ENCODE measurements at regions not wholly inside any gene's neighbourhood (a gene's known extent, or its start where the extent isn't known, plus 50 kb on each side); places are given as distances from the start of the nearest gene placed in this dataset.

DNA sequence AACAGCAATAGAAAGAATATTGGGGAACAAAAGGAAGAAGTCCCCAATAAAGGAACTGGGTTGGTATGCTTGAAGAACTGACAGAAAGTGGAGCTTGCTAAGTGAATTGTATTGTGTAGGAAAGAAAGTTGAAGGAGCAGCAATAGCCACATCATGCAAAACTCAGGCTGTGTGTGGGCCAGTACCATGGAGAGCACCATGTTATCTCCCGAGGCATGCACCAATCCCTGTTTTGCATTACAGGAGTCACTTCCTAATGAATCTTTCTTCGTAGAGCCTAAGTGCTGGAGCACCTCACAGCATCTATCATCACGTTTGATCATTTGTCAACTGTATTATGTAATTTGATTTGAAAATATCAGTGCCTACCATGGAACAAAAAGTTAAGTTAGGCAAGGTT lies 137.7 kb upstream of the NMUR2 start:
- intact Hi-C loops (cut with micrococcal nuclease), result no loop called here
- Mint-ChIP-seq H3K4me3 (no peak overlapping the region), H3K9me3 (no peaks in the 10 kb centered on the region), H3K4me1 (ENCODE audit: low read depth) (no peaks in the 10 kb centered on the region), H3K36me3 (ENCODE audit: low read depth) (no peaks in the 10 kb centered on the region), H3K27me3 (ENCODE audit: insufficient read depth) (peaks cover 2% of the 10 kb centered on the region), H3K27ac (no peak overlapping the region)
- no peak for DNase-seq (ENCODE audit: low spot score)

DNA sequence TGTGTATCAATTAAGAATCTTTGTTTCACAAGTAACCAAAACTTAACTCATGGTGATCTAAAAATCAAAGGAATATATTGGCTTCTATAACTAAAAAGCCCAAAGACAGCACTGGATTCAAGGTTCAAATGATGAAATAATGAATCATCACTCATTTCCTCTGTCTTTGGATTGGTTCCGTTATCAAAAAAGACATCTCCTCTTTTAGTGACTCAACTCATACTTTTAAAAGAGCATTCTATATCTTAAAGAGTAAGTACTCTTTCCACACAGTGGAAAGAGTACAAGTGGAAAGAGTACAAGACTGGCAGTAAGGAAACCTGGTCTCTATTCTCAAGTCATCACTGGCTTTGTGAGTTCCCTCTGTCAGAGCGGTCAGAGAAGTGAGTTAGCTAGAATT lies 141.4 kb upstream of the NMUR2 start:
- Mint-ChIP-seq H3K4me3 (no peak overlapping the region), H3K27me3 (ENCODE audit: insufficient read depth) (no peaks in the 10 kb centered on the region), H3K27ac (no peak overlapping the region), H3K9me3 (no peaks in the 10 kb centered on the region), H3K36me3 (ENCODE audit: low read depth) (no peaks in the 10 kb centered on the region), H3K4me1 (ENCODE audit: low read depth) (no peaks in the 10 kb centered on the region)
- intact Hi-C loops (cut with micrococcal nuclease), result no loop called here
- DNase-seq (ENCODE audit: low spot score), result no peak

DNA sequence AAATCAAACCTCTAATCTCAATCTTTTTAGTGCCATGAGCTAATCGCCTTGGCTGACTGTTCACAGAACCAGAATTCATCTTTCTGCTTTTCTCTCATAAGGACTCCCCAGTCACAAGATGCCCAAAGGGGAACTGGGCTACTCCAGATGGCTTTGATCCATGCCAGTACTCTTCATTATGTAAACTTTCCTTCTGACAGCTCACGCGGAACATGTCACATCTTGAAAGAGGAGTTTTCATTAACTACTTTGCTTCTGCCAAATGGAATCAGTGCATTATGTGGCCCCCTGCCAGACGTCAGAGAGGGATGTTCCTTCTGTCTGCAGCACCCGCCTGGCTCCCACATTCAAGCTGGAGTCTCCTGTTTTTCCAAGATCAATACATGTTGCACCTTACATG lies 142.1 kb upstream of the NMUR2 start:
- no peak overlapping the region for H3K27ac Mint-ChIP-seq
- H3K4me3 Mint-ChIP-seq, result no peak overlapping the region
- no peaks in the 10 kb centered on the region for H3K4me1 Mint-ChIP-seq (ENCODE audit: low read depth)
- no peaks in the 10 kb centered on the region for H3K27me3 Mint-ChIP-seq (ENCODE audit: insufficient read depth)
- no peak for DNase-seq (ENCODE audit: low spot score)
- intact Hi-C loops (cut with micrococcal nuclease), result no loop called here
- no peaks in the 10 kb centered on the region for H3K9me3 Mint-ChIP-seq
- H3K36me3 Mint-ChIP-seq (ENCODE audit: low read depth), result no peaks in the 10 kb centered on the region

DNA sequence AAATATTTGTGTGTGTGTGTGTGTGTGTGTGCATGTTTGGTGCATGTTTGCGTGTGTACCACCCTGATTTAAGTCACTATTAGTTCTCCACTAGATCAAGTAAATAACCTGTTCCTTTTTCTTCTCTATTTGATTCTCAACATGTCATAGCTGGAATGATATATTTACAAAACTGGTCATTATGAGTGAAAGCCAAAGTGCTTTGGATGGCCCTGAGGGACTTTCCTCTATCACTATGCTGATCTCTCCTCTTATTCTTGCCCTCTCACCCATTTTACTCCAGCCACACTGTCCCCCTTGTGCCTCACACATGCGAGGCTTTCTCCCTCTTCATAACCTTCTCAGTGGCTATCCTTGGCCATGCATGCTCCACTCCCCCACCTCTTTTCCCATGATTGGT lies 144.6 kb upstream of the NMUR2 start:
- H3K4me3 Mint-ChIP-seq, result no peak overlapping the region
- H3K4me1 Mint-ChIP-seq (ENCODE audit: low read depth), result no peaks in the 10 kb centered on the region
- H3K27me3 Mint-ChIP-seq (ENCODE audit: insufficient read depth), result no peaks in the 10 kb centered on the region
- intact Hi-C loops (cut with micrococcal nuclease), result no loop called here
- no peaks in the 10 kb centered on the region for H3K9me3 Mint-ChIP-seq
- no peaks in the 10 kb centered on the region for H3K36me3 Mint-ChIP-seq (ENCODE audit: low read depth)
- no peak for DNase-seq (ENCODE audit: low spot score)
- H3K27ac Mint-ChIP-seq, result no peak overlapping the region

DNA sequence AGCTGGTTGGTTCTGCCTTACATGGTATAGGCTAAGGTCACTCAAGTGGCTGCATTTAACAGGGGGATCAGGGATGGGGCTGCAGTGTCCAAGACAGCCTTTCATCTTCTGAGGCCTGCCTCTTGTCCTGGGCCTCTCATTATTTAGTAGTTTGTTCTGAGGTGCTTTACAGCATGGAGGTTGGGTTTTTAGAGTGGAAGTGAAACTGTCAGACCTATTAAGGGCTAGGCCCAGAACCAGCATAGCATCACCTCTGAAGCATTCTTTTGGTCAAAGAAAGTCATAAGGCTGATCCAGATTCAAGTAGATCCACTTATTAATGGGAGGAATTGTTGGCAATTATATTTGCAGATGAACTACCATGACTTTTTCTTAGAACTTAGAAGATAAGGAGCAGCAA lies 146.0 kb upstream of the NMUR2 start:
- no peak for DNase-seq (ENCODE audit: low spot score)
- H3K9me3 Mint-ChIP-seq, result no peaks in the 10 kb centered on the region
- no peaks in the 10 kb centered on the region for H3K4me1 Mint-ChIP-seq (ENCODE audit: low read depth)
- intact Hi-C loops (cut with micrococcal nuclease), result no loop called here
- no peaks in the 10 kb centered on the region for H3K36me3 Mint-ChIP-seq (ENCODE audit: low read depth)
- no peaks in the 10 kb centered on the region for H3K27me3 Mint-ChIP-seq (ENCODE audit: insufficient read depth)
- no peak overlapping the region for H3K27ac Mint-ChIP-seq
- no peak overlapping the region for H3K4me3 Mint-ChIP-seq

DNA sequence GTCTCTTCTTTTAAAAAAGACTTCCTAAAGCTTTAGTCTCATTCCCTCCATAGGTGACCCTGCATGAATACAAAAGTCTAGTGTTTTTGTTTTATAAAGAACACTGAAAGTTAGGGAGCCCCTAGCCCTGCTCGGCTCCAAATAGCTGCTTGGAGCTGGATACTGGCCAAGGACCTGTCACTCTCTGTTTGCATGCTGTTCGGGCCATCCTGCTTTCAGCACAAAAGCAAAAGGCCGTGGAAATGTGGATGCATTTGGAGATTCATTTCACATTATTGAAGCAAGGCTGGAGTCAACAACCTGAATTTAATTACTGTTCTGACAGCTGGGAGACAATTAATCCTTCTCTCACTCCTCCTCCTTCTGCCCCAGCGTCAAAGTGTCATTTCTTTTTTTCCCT lies 151.7 kb upstream of the NMUR2 start:
- DNase-seq (ENCODE audit: low spot score), result no peak
- intact Hi-C loops (cut with micrococcal nuclease), result no loop called here
- H3K4me3 Mint-ChIP-seq, result no peak overlapping the region
- no peaks in the 10 kb centered on the region for H3K4me1 Mint-ChIP-seq (ENCODE audit: low read depth)
- H3K27ac Mint-ChIP-seq, result no peak overlapping the region
- no peaks in the 10 kb centered on the region for H3K9me3 Mint-ChIP-seq
- H3K36me3 Mint-ChIP-seq (ENCODE audit: low read depth), result no peaks in the 10 kb centered on the region
- no peaks in the 10 kb centered on the region for H3K27me3 Mint-ChIP-seq (ENCODE audit: insufficient read depth)

DNA sequence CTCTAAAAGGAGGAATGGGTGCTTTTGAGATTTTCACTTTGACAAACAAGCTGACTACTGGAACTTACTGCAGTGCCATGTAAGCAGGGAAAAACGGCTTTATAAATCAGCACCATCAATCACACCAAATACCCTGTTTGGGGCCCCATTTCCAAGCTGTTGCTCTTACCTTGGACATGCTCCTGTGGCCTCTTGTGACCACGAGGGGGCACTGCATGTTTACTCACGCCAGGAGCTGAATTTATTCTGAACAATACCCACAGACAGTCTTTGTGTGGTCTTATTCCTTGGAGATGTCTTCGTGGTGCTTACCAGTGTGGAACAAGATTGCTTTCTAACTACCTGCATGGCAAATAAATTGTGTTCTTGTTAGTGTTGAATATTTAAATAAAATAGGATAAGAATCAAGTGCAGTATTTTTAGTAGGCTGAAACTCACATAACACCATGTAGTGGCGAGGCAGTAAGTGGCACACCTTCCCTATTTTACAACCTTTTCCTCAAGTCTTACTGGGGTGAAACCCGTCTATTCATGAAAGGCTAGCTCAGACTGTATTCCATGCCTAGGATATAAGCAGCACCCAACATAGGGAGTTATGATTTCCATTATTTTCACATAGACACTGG lies 155.5 kb upstream of the NMUR2 start:
- Mint-ChIP-seq H3K27me3 (ENCODE audit: insufficient read depth) (peaks cover 4% of the 10 kb centered on the region), H3K27ac (no peak overlapping the region), H3K4me1 (ENCODE audit: low read depth) (no peaks in the 10 kb centered on the region), H3K4me3 (no peak overlapping the region), H3K9me3 (no peaks in the 10 kb centered on the region), H3K36me3 (ENCODE audit: low read depth) (no peaks in the 10 kb centered on the region)
- intact Hi-C loops (cut with micrococcal nuclease), result loop anchor here (1.0 kb wide), 1 partner anchor 1405 kb away; no protein-coding TSS in a partner anchor
- peak; percentile 2 for DNase-seq (ENCODE audit: low spot score)

DNA sequence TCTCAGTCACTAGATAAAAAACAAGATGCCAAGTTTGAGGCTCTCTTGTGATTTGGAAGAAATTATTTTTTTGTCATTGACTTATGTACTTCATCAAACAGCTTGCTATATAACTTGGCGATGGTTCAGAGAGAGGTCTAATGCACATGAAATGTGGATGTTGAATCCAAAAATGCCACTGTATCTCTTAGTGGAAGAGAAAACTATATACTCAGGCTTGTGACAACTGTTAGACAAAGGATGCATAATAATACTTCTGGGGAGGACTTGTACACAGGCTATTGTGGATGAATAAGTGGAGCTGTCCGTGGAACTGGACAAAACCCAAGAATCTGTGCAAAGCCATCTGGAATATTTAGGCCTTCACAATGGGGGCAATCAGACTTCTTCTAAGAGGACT lies 162.9 kb upstream of the NMUR2 start:
- Mint-ChIP-seq H3K4me1 (ENCODE audit: low read depth) (no peaks in the 10 kb centered on the region), H3K27me3 (ENCODE audit: insufficient read depth) (peaks cover 5% of the 10 kb centered on the region), H3K4me3 (no peak overlapping the region), H3K36me3 (ENCODE audit: low read depth) (no peaks in the 10 kb centered on the region), H3K27ac (no peak overlapping the region), H3K9me3 (peaks cover 5% of the 10 kb centered on the region)
- intact Hi-C loops (cut with micrococcal nuclease), result no loop called here
- DNase-seq (ENCODE audit: low spot score), result no peak

DNA sequence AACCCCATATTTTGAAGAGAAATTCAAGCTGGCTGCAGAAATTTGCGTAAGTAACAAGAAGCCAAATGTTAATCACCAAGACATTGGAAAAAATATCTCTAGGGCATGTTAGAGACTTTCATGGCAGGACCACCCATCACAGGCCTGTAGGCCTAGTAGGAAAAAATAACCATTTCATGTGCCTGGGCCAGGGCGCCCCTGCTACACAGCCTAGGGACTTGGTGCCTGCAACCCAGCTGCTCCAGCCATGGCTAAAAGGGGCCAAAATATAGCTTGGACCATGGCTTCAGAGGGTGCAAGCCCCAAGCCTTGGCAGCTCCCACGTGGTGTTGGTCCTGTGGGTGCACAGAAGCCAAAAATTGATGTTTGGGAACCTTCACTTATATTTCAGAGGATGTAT lies 167.7 kb upstream of the NMUR2 start:
- no peak overlapping the region for H3K27ac Mint-ChIP-seq
- peaks cover 5% of the 10 kb centered on the region for H3K9me3 Mint-ChIP-seq
- intact Hi-C loops (cut with micrococcal nuclease), result no loop called here
- no peaks in the 10 kb centered on the region for H3K27me3 Mint-ChIP-seq (ENCODE audit: insufficient read depth)
- H3K4me1 Mint-ChIP-seq (ENCODE audit: low read depth), result no peaks in the 10 kb centered on the region
- no peak overlapping the region for H3K4me3 Mint-ChIP-seq
- DNase-seq (ENCODE audit: low spot score), result no peak
- H3K36me3 Mint-ChIP-seq (ENCODE audit: low read depth), result no peaks in the 10 kb centered on the region

DNA sequence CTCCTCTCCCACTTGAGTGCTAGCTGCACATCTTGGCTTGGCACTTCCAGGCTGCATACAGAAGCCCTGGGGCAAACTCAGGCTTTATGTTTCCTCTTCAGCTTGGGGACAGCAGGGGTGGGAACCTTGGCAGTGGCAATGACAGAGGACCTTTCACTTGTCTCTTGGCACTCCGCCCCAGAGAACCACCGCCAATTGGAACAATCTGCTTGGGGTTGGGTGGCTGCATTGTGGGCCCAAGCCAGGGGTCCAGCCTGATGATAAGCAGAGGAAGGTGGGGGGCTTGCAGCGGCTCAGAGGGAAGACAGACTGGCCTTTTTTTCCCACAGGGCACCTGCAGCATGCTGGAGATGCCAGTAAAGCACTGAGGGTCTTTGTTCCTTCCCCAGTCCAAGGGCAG lies 179.0 kb upstream of the NMUR2 start:
- H3K4me1 Mint-ChIP-seq (ENCODE audit: low read depth), result no peaks in the 10 kb centered on the region
- peaks cover 17% of the 10 kb centered on the region for H3K9me3 Mint-ChIP-seq
- H3K27ac Mint-ChIP-seq, result no peak overlapping the region
- no peak overlapping the region for H3K4me3 Mint-ChIP-seq
- intact Hi-C loops (cut with micrococcal nuclease), result no loop called here
- no peaks in the 10 kb centered on the region for H3K27me3 Mint-ChIP-seq (ENCODE audit: insufficient read depth)
- DNase-seq (ENCODE audit: low spot score), result no peak
- no peaks in the 10 kb centered on the region for H3K36me3 Mint-ChIP-seq (ENCODE audit: low read depth)

DNA sequence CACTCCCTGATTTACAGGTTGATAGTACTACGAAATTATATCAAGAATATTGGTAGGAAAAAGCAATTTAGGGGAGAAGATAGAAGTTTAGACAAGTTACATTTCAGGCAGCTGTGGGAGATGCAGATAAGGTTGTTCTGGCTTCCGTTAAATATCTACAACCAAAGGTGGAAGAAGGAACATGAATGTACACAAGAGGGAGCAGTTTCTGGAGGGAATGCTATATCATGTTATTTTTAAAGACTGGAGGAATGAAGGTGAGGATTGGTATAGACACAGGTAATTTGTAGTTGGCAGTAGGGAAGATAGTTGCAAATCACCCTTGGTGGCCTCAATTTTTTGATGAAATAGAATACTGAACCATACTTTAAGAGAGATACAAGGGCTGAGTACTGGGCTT lies 187.3 kb upstream of the NMUR2 start:
- Mint-ChIP-seq H3K36me3 (ENCODE audit: low read depth) (no peaks in the 10 kb centered on the region), H3K9me3 (peaks cover 10% of the 10 kb centered on the region), H3K4me1 (ENCODE audit: low read depth) (no peaks in the 10 kb centered on the region), H3K27me3 (ENCODE audit: insufficient read depth) (no peaks in the 10 kb centered on the region), H3K27ac (no peak overlapping the region), H3K4me3 (no peak overlapping the region)
- intact Hi-C loops (cut with micrococcal nuclease), result no loop called here
- DNase-seq (ENCODE audit: low spot score), result no peak

DNA sequence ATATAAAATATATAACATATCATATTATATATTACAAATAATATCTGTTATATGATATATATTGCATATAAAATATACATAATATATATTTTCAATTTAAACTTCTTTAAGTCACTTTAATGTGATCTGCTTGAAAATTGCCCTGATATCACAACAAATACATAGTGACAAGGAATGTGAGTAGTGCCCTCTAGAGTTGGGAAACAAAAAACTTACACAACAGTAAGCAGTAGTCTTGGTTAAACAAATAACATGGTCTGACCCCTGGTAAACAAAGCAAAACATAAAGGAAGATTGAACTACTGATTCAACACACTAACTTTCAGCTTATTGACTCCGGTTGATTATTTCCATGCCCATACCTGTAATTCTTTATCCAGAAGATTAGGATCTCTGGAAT lies 188.3 kb upstream of the NMUR2 start:
- Mint-ChIP-seq H3K36me3 (ENCODE audit: low read depth) (no peaks in the 10 kb centered on the region), H3K27ac (no peak overlapping the region), H3K4me3 (no peak overlapping the region), H3K27me3 (ENCODE audit: insufficient read depth) (no peaks in the 10 kb centered on the region), H3K9me3 (peaks cover 9% of the 10 kb centered on the region), H3K4me1 (ENCODE audit: low read depth) (no peaks in the 10 kb centered on the region)
- intact Hi-C loops (cut with micrococcal nuclease), result no loop called here
- no peak for DNase-seq (ENCODE audit: low spot score)

DNA sequence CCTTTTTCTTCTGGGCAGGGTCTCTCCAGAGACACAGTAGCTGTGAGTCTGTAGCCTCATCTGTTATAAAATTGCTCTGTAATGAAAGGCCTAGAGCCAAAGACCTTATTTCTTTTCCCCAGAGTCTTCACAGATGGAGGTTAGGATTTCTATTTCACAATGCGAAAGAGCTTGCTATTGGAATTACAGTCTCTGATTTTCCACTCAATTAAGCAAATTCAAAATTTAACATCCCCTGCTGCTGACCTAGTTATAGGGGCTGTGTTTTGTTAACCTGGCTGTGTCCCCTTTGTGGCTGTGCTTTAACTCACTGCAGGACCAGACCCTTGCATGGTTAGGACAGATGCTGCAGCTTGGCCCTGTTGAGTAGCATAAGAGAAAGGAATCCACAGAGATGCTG lies 190.3 kb upstream of the NMUR2 start:
- intact Hi-C loops (cut with micrococcal nuclease), result no loop called here
- Mint-ChIP-seq H3K36me3 (ENCODE audit: low read depth) (no peaks in the 10 kb centered on the region), H3K4me1 (ENCODE audit: low read depth) (no peaks in the 10 kb centered on the region), H3K4me3 (no peak overlapping the region), H3K27me3 (ENCODE audit: insufficient read depth) (no peaks in the 10 kb centered on the region), H3K27ac (no peak overlapping the region), H3K9me3 (no peaks in the 10 kb centered on the region)
- DNase-seq (ENCODE audit: low spot score), result no peak

DNA sequence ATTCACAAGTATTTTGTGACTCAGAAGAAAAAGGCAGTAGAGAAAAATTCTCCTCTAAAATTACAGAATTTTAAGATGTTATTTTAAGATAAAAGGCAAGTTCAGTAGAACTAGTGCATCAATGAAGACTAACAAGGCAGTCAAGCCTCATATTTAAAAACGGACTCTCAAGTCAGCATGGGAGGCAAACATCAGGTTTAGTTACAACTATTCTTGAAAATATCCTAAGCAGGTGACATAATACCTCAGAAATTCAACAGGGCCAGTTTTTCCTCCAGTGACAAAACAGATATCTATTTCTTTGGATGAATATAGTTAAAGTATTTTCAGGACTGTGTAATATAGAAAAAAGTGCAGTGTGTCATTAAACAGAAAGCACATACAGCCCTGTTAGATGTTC lies 194.0 kb upstream of the NMUR2 start:
- no peak overlapping the region for H3K27ac Mint-ChIP-seq
- H3K4me3 Mint-ChIP-seq, result no peak overlapping the region
- H3K36me3 Mint-ChIP-seq (ENCODE audit: low read depth), result no peaks in the 10 kb centered on the region
- no peaks in the 10 kb centered on the region for H3K4me1 Mint-ChIP-seq (ENCODE audit: low read depth)
- no peaks in the 10 kb centered on the region for H3K9me3 Mint-ChIP-seq
- no peaks in the 10 kb centered on the region for H3K27me3 Mint-ChIP-seq (ENCODE audit: insufficient read depth)
- intact Hi-C loops (cut with micrococcal nuclease), result no loop called here
- no peak for DNase-seq (ENCODE audit: low spot score)
